ENCODE measurements at regions not wholly inside any gene's neighbourhood (a gene's known extent, or its start where the extent isn't known, plus 50 kb on each side); places are given as distances from the start of the nearest gene placed in this dataset.

GRCh38 chr2:220127311-220127710 is 499.9 kb downstream of the SLC4A3 start:
- no peak for DNase-seq

- no peak for DNase-seq
These were observed 500.4 kb downstream of the SLC4A3 start for GRCh38 chr2:220127876-220128275.

- no peak for DNase-seq
These were observed 502.0 kb downstream of the SLC4A3 start for GRCh38 chr2:220129391-220129790.

GRCh38 chr2:220134756-220135534 is 507.5 kb downstream of the SLC4A3 start:
- DNase-seq, result no peak

- DNase-seq, result no peak
These were observed 515.9 kb downstream of the SLC4A3 start for GRCh38 chr2:220143336-220143735.

GRCh38 chr2:220144411-220144810 is 517.0 kb downstream of the SLC4A3 start:
- no peak for DNase-seq

GRCh38 chr2:220147161-220148038 is 520.0 kb downstream of the SLC4A3 start:
- no peak for DNase-seq

- DNase-seq, result no peak
These were observed 521.2 kb downstream of the SLC4A3 start for GRCh38 chr2:220148471-220149248.

GRCh38 chr2:220151341-220151740 is 523.9 kb downstream of the SLC4A3 start:
- DNase-seq, result no peak

GRCh38 chr2:220152281-220152935 is 525.0 kb downstream of the SLC4A3 start:
- no peak for DNase-seq

- DNase-seq, result no peak
These were observed 525.7 kb downstream of the SLC4A3 start for GRCh38 chr2:220153118-220153517.

GRCh38 chr2:220154304-220154703 is 526.9 kb downstream of the SLC4A3 start:
- no peak for DNase-seq

GRCh38 chr2:220157312-220157711 is 529.9 kb downstream of the SLC4A3 start:
- DNase-seq, result no peak

GRCh38 chr2:220159738-220160137 is 532.3 kb downstream of the SLC4A3 start:
- DNase-seq, result no peak

- no peak for DNase-seq
These were observed 534.9 kb downstream of the SLC4A3 start for GRCh38 chr2:220162320-220162719.

- no peak for DNase-seq
These were observed 536.1 kb downstream of the SLC4A3 start for GRCh38 chr2:220163486-220163885.

- no peak for DNase-seq
These were observed 538.0 kb downstream of the SLC4A3 start for GRCh38 chr2:220165401-220165800.

- no peak for DNase-seq
These were observed 539.2 kb downstream of the SLC4A3 start for GRCh38 chr2:220166616-220167015.

GRCh38 chr2:220167956-220168355 is 540.5 kb downstream of the SLC4A3 start:
- DNase-seq, result no peak

GRCh38 chr2:220168891-220169546 is 541.6 kb downstream of the SLC4A3 start:
- DNase-seq, result no peak

GRCh38 chr2:220174826-220175225 is 547.4 kb downstream of the SLC4A3 start:
- DNase-seq, result no peak

GRCh38 chr2:220175967-220176366 is 548.5 kb downstream of the SLC4A3 start:
- no peak for DNase-seq

Measured in inflammatory macrophage (primary cell).